ENCODE measurements at regions not wholly inside any gene's neighbourhood (a gene's known extent, or its start where the extent isn't known, plus 50 kb on each side); places are given as distances from the start of the nearest gene placed in this dataset.

DNA sequence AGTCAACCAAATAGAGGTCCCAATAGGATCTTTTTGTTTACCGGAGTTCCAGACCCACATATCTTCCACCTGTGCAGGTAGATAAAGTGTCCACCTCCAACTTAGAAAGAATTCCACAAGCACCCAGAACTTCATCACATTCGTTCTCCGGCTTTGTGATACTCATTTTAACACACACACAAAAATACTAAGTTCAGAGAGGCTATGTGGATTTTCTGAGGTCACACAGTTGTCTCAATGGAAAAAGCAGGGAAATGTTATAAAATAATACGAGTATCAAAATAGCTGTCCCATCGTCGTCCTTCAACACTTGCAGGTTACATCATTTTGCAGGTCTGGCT, 137.5 kb downstream of the TMCO5A start:
- DNase-seq (ENCODE audit: extremely low read depth, low read depth): no peak

GRCh38 chr15:38072348-38073177, 138.1 kb downstream of the TMCO5A start:
- DNase-seq (ENCODE audit: extremely low read depth, low read depth): peak; percentile 54

- DNase-seq (ENCODE audit: extremely low read depth, low read depth): peak; percentile 11
Measured at GRCh38 chr15:38073178-38073946, 138.9 kb downstream of the TMCO5A start.

DNA sequence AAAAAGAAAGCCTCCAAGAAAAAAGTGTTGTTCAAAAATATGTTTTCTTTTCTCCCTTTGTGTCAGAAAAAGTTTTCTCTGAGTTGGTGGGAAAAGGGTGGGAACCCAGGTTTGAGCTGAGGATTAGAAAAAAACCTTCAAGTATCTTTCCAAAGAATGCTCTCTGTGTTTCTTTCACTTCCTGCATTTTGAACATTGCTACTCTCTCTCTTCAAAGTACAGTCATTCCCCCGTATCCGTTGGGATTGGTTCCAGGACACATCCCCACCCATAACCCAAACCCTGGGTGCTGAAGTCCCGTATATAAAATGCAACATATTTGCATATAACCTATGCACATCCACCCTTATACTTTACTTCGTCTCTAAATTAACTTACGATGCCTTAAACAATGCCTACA, 139.6 kb downstream of the TMCO5A start:
- DNase-seq (ENCODE audit: extremely low read depth, low read depth): no peak

GRCh38 chr15:38075466-38075865, 141.0 kb downstream of the TMCO5A start:
- no peak for DNase-seq (ENCODE audit: extremely low read depth, low read depth)

GRCh38 chr15:38076786-38077185, 142.3 kb downstream of the TMCO5A start:
- no peak for DNase-seq (ENCODE audit: extremely low read depth, low read depth)

- no peak for DNase-seq (ENCODE audit: extremely low read depth, low read depth)
Measured at GRCh38 chr15:38079236-38079635, 144.8 kb downstream of the TMCO5A start.

- no peak for DNase-seq (ENCODE audit: extremely low read depth, low read depth)
Measured at GRCh38 chr15:38080651-38081275, 146.3 kb downstream of the TMCO5A start.

GRCh38 chr15:38084289-38084688, 149.8 kb downstream of the TMCO5A start:
- no peak for DNase-seq (ENCODE audit: extremely low read depth, low read depth)

DNA sequence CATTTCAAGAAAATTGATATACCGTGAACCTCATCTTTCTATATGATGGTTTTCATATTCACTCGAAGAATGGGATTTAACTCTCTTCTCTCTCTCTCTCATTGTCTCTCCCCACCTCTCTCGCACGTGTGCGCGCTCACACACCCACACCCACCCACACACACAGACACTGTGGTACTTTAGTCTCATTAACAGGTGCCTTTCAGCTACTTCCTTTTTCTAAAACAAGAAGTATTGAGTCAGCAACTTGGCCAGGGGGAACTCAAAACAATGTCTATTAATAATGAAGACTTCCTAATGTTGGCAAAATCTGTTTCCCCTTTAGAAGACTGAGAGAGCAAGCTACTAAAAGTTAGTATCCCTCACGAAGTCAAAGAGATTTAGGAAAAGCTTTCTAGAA, 150.7 kb downstream of the TMCO5A start:
- no peak for DNase-seq (ENCODE audit: extremely low read depth, low read depth)

DNA sequence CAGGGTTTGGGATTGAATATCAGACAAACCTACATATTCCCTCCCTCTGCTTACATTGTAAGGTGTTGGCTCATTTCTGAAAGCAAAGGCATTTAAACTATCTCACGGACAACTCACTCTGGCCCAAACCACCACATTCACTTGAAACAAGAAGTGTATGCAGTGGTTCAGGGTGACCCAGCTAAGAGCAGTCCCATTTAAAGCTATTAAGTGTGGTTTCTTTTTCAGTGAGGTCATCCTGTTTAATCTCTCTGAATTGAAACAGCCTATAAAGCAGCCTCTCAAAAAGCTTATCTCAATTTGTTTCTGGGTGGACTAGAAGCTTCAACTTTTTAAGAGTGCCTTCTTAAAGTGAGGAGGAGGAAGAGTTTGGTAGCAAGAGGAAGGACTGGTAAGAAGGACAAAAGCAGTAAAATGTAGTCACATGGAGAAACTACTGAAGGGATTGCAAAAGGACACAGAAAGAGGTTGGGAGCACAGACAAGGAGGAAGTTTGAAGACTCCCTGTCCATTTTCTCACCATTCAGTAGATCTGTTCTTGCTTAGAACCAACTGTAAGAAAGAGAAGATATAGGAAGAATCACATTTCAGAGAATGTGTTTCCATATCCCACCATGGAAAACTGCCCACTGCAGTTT, 151.6 kb downstream of the TMCO5A start:
- no peak for DNase-seq (ENCODE audit: extremely low read depth, low read depth)

GRCh38 chr15:38086611-38087010, 152.2 kb downstream of the TMCO5A start:
- no peak for DNase-seq (ENCODE audit: extremely low read depth, low read depth)

- no peak for DNase-seq (ENCODE audit: extremely low read depth, low read depth)
Measured at GRCh38 chr15:38088971-38089370, 154.5 kb downstream of the TMCO5A start.

- DNase-seq (ENCODE audit: extremely low read depth, low read depth): no peak
Measured at GRCh38 chr15:38090223-38090622, 155.8 kb downstream of the TMCO5A start.

- DNase-seq (ENCODE audit: extremely low read depth, low read depth): no peak
Measured at GRCh38 chr15:38090678-38091077, 156.2 kb downstream of the TMCO5A start.

- no peak for DNase-seq (ENCODE audit: extremely low read depth, low read depth)
Measured at GRCh38 chr15:38091078-38091645, 156.7 kb downstream of the TMCO5A start.

GRCh38 chr15:38093931-38094330, 158.7 kb upstream of the SPRED1 start:
- no peak for DNase-seq (ENCODE audit: extremely low read depth, low read depth)

GRCh38 chr15:38102972-38103371, 149.7 kb upstream of the SPRED1 start:
- no peak for DNase-seq (ENCODE audit: extremely low read depth, low read depth)

DNA sequence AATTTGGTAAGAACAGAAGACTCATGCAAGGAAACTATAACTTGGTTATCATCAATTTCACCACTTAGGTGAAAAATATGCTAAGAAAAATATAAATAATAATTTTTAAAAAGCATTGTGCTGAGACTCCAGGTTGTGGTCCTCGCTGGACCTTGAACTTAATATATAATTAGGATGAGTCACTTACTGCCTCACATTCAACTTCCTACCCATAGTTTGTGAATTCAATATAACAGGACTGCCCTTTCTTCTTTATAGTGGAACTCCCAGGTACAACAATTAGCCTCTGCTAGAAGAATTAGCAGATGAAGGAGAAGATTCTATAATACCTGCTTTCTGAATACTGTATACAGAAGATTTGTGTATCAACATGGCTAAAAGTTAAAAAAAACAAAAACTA, 149.1 kb upstream of the SPRED1 start:
- DNase-seq (ENCODE audit: extremely low read depth, low read depth): no peak

- DNase-seq (ENCODE audit: extremely low read depth, low read depth): no peak
Measured at GRCh38 chr15:38111070-38111469, 141.6 kb upstream of the SPRED1 start.

DNA sequence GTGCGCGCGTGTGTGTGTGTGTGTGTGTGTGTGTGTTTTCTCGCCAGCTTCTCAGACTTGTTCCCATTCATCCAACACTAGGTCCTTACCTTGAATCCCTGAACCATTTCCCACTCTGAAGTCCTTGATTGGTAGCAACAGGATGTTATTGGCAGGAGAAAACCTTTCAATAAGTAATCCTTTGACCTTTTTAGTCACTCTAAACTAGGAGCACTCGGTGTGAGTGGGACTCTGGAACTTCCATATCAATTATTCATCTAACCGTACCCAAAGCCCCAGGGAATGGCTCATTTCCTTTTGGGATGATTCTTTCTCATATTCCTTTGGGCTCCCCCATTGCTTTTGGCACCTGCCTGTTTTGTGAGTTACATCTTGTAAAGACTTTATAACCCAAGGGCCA, 140.2 kb upstream of the SPRED1 start:
- no peak for DNase-seq (ENCODE audit: extremely low read depth, low read depth)

Data from NCI-H460 (cell line).